ENCODE measurements at regions not wholly inside any gene's neighbourhood (a gene's known extent, or its start where the extent isn't known, plus 50 kb on each side); places are given as distances from the start of the nearest gene placed in this dataset.

- H3K27me3 ChIP-seq (replicated peaks in 1 of 4; ENCODE audit: control extremely low read depth in 1 of 4, control insufficient read depth in 3 of 4, insufficient read depth in 4 of 4, low read length in 3 of 4): peaks cover 0 to 6% (median 1%) of the 10 kb centered on the region in 4 experiments
- POLR2A ChIA-PET: no interaction called here
- WGBS (ENCODE audit: insufficient coverage): 93% methylated on average over 4 of the region's 5 CpGs
Observed at GRCh38 chr4:152022543-152022942, 261.7 kb upstream of the GATB start.

GRCh38 chr4:152021788-152022438 is 261.1 kb upstream of the GATB start:
- DNase-seq (no peak), ATAC-seq (ENCODE audit: low read depth) (no peak)
- no peaks in the 10 kb centered on the region for H3K9me3 ChIP-seq (ENCODE audit: control extremely low read depth in 1 of 3, control insufficient read depth in 2 of 3, insufficient read depth in 1 of 3, low read length in 2 of 3)
- H3K4me3 ChIP-seq (ENCODE audit: control extremely low read depth in 1 of 5, extremely low read depth in 1 of 5, insufficient read depth in 1 of 5, low read depth in 2 of 5, low read length in 4 of 5): no peak overlapping the region
- no peaks in the 10 kb centered on the region for H3K36me3 ChIP-seq (replicated peaks in 1 of 2; ENCODE audit: control extremely low read depth in 1 of 2, control insufficient read depth in 1 of 2, extremely low read depth in 1 of 2, insufficient read depth in 2 of 2, low read length in 1 of 2)
- 86% methylated on average over 6 of the region's 6 CpGs for WGBS (ENCODE audit: insufficient coverage)
- no peaks in the 10 kb centered on the region for H4K20me1 ChIP-seq (ENCODE audit: control insufficient read depth, insufficient read depth, low read length, poor library complexity, severe bottlenecking)
- no peak overlapping the region for H2AFZ ChIP-seq (ENCODE audit: insufficient read depth, low read depth, low read length, poor library complexity, severe bottlenecking)
- TF ChIP-seq CTCF (IDR thresholded peaks at IDR 0.05): no peak
- TF ChIP-seq EZH2 (IDR thresholded peaks at IDR 0.05; ENCODE audit: borderline replicate concordance, insufficient read depth, low read depth, low read length, poor library complexity, severe bottlenecking): no peak
- peaks cover 0 to 6% (median 1%) of the 10 kb centered on the region in 4 experiments for H3K27me3 ChIP-seq (replicated peaks in 1 of 4; ENCODE audit: control extremely low read depth in 1 of 4, control insufficient read depth in 3 of 4, insufficient read depth in 4 of 4, low read length in 3 of 4)
- no peak overlapping the region for H3K4me2 ChIP-seq (replicated peaks; ENCODE audit: low read depth, low read length, poor library complexity, severe bottlenecking)
- Mint-ChIP-seq H3K4me3 (no peak overlapping the region), H3K27me3 (peaks cover 14% of the 10 kb centered on the region), H3K9me3 (ENCODE audit: insufficient read depth) (no peaks in the 10 kb centered on the region), H3K4me1 (no peaks in the 10 kb centered on the region), H3K27ac (no peak overlapping the region)
- H3K4me1 ChIP-seq (ENCODE audit: control insufficient read depth in 2 of 2, insufficient read depth in 2 of 2, low read length in 2 of 2): peaks cover 5% of the 10 kb centered on the region in 2 donors
- H3K27ac ChIP-seq (ENCODE audit: low read length in 2 of 2): no peak overlapping the region
- ChIA-PET POLR2A (no interaction called here), CTCF (no interaction called here)
- H3K79me2 ChIP-seq (ENCODE audit: control insufficient read depth, insufficient read depth, low read length): no peaks in the 10 kb centered on the region
- H3K9ac ChIP-seq (ENCODE audit: low read length): no peak overlapping the region
- intact Hi-C loops (cut with micrococcal nuclease): no loop called here

More at GRCh38 chr4:152022543-152022942, 261.7 kb upstream of the GATB start:
- H3K36me3 ChIP-seq (replicated peaks in 1 of 2; ENCODE audit: control extremely low read depth in 1 of 2, control insufficient read depth in 1 of 2, extremely low read depth in 1 of 2, insufficient read depth in 2 of 2, low read length in 1 of 2): no peaks in the 10 kb centered on the region
- intact Hi-C loops (cut with micrococcal nuclease): no loop called here
- H3K79me2 ChIP-seq (ENCODE audit: control insufficient read depth, insufficient read depth, low read length): no peaks in the 10 kb centered on the region
- H4K20me1 ChIP-seq (ENCODE audit: control insufficient read depth, insufficient read depth, low read length, poor library complexity, severe bottlenecking): no peaks in the 10 kb centered on the region
- H3K27ac ChIP-seq (ENCODE audit: low read length in 2 of 2): no peak overlapping the region
- no peak for TF ChIP-seq EZH2 (IDR thresholded peaks at IDR 0.05; ENCODE audit: borderline replicate concordance, insufficient read depth, low read depth, low read length, poor library complexity, severe bottlenecking)
- CTCF ChIA-PET: no interaction called here
- Mint-ChIP-seq H3K4me3 (no peak overlapping the region), H3K4me1 (no peaks in the 10 kb centered on the region), H3K27ac (no peak overlapping the region), H3K27me3 (peaks cover 15% of the 10 kb centered on the region), H3K9me3 (ENCODE audit: insufficient read depth) (no peaks in the 10 kb centered on the region)
- no peak overlapping the region for H2AFZ ChIP-seq (ENCODE audit: insufficient read depth, low read depth, low read length, poor library complexity, severe bottlenecking)
- DNase-seq (no peak), ATAC-seq (ENCODE audit: low read depth) (no peak)
- no peak overlapping the region for H3K4me2 ChIP-seq (replicated peaks; ENCODE audit: low read depth, low read length, poor library complexity, severe bottlenecking)
- peaks cover 5% of the 10 kb centered on the region in 2 donors for H3K4me1 ChIP-seq (ENCODE audit: control insufficient read depth in 2 of 2, insufficient read depth in 2 of 2, low read length in 2 of 2)
- no peak overlapping the region for H3K4me3 ChIP-seq (ENCODE audit: control extremely low read depth in 1 of 5, extremely low read depth in 1 of 5, insufficient read depth in 1 of 5, low read depth in 2 of 5, low read length in 4 of 5)
- H3K9me3 ChIP-seq (ENCODE audit: control extremely low read depth in 1 of 3, control insufficient read depth in 2 of 3, insufficient read depth in 1 of 3, low read length in 2 of 3): no peaks in the 10 kb centered on the region
- no peak overlapping the region for H3K9ac ChIP-seq (ENCODE audit: low read length)

Measured in B cell (primary cell).